C4-2B (cell line): ENCODE measurements at regions not wholly inside any gene's neighbourhood (a gene's known extent, or its start where the extent isn't known, plus 50 kb on each side); places are given as distances from the start of the nearest gene placed in this dataset.

Source experiments
- H3K27ac ChIP-seq: fragments of 450-650 bp; 2 replicates; pipeline ENCODE4 v1.5.1; 2017
- ZFX ChIP-seq: fragments of 450-650 bp; IDR thresholded peaks from 2 replicates; pipeline ENCODE4 v1.6.1; 2017
- TF ChIP-seq, protein P1 (sequence below): fragments of 450-650 bp; conservative IDR thresholded peaks from 2 replicates; pipeline ENCODE4 v1.5.1; 2017; ENCODE audit warnings: mild to moderate bottlenecking

- no peak overlapping the region for H3K27ac ChIP-seq
- TF ChIP-seq ZFX, result no peak
- TF ChIP-seq, protein P1, sequence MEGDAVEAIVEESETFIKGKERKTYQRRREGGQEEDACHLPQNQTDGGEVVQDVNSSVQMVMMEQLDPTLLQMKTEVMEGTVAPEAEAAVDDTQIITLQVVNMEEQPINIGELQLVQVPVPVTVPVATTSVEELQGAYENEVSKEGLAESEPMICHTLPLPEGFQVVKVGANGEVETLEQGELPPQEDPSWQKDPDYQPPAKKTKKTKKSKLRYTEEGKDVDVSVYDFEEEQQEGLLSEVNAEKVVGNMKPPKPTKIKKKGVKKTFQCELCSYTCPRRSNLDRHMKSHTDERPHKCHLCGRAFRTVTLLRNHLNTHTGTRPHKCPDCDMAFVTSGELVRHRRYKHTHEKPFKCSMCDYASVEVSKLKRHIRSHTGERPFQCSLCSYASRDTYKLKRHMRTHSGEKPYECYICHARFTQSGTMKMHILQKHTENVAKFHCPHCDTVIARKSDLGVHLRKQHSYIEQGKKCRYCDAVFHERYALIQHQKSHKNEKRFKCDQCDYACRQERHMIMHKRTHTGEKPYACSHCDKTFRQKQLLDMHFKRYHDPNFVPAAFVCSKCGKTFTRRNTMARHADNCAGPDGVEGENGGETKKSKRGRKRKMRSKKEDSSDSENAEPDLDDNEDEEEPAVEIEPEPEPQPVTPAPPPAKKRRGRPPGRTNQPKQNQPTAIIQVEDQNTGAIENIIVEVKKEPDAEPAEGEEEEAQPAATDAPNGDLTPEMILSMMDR, result no peak
Measured at GRCh38 chr20:40238511-40238910, 450.5 kb downstream of the MAFB start.

DNA sequence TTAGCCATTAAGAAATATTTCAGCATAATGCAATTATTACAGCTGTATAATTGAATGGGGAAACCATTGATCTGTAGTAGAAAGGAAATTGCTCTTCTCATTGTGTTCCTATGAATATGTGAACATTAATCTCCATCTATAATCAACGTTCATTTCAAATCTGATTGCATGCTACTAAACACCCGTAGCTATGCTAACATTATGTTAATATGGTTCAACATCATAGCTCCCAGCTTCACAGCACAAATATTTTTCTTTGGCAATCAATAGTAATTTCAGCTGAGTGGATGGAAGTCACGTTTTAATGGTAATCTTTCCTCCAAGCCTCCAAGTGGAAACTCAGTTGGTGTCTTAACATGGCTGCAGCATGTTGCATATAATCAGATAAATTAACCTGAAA is 454.4 kb downstream of the MAFB start:
- TF ChIP-seq, protein P1, result no peak
- TF ChIP-seq ZFX, result no peak
- H3K27ac ChIP-seq, result no peak overlapping the region

GRCh38 chr20:40233406-40233805 is 455.6 kb downstream of the MAFB start:
- TF ChIP-seq, protein P1, result no peak
- no peak for TF ChIP-seq ZFX
- H3K27ac ChIP-seq, result no peak overlapping the region

GRCh38 chr20:40232756-40233155 is 456.3 kb downstream of the MAFB start:
- TF ChIP-seq, protein P1, result no peak
- TF ChIP-seq ZFX, result no peak
- no peak overlapping the region for H3K27ac ChIP-seq

DNA sequence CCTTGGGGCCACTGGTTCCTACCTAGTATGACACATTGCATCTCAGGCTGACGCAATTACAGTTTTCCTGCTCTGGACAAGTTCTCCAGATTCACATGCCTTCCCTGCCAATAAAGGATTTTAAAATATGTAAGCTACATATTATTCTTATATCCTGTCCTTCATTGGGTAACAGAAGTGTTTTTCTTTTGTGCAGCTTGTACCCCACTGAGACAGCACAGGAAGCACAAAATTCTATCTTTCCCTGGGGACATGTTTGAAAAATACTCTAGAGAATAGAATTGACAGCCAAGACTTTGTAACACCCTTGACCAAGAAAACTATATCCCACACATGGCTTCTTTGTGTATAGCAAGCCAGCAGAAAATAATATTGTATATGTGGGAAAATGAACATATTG is 456.8 kb downstream of the MAFB start:
- TF ChIP-seq ZFX, result no peak
- TF ChIP-seq, protein P1, result no peak
- no peak overlapping the region for H3K27ac ChIP-seq

- no peak overlapping the region for H3K27ac ChIP-seq
Measured at GRCh38 chr20:40230486-40230885, 458.6 kb downstream of the MAFB start.

DNA sequence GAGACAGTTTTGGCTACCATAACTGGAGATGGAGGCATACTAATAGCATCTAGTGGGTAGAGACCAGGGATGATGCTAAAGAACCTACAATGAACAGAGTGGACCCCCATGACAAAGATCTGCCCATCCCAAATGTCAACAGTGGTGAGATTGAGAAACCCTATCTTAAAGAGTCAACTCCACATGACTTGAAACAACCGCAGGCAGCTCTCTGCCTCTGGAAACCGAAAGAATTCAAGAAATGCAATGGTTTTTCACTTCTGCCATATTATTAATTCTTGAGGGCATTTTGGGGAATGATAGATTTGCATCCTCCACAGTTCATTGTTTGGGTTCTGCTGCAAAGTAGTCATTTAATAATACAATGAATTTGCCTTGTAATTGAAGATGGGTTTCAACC is 463.4 kb downstream of the MAFB start:
- no peak overlapping the region for H3K27ac ChIP-seq
- TF ChIP-seq ZFX, result no peak
- TF ChIP-seq, protein P1, result no peak

More at GRCh38 chr20:40230486-40230885, 458.6 kb downstream of the MAFB start:
- TF ChIP-seq, protein P1, result no peak
- TF ChIP-seq ZFX, result no peak
